HEK293 (cell line): ENCODE measurements at regions not wholly inside any gene's neighbourhood (a gene's known extent, or its start where the extent isn't known, plus 50 kb on each side); places are given as distances from the start of the nearest gene placed in this dataset.
A peak's percentile ranks its signal among the peaks of the same experiment; 100 is the strongest.

Source experiments
- CTCF ChIA-PET: fragments of 350-600 bp; formaldehyde crosslinking; extraction: SDS; loops from one replicate; lab custom pipeline; 2021; ENCODE audit warnings: antibody characterized with exemption; lab: Yijun Ruan, JAX
- POLR2A ChIA-PET: fragments of 300-600 bp; formaldehyde crosslinking; extraction: SDS; loops from one replicate; lab custom pipeline; 2020; ENCODE audit warnings: antibody characterized with exemption, inconsistent platforms; lab: Yijun Ruan, JAX
- H3K27ac ChIP-seq: fragments of 200-500 bp; sonication (Bioruptor generic); 2 replicates; pipeline ENCODE4 v1.5.1; 2014; ENCODE audit warnings: low read depth, low read length, control low read depth, inconsistent platforms; ENCODE audit errors: extremely low read depth
- H3K36me3 ChIP-seq, 2 experiments: fragments of 200-500 bp in 1 of 2; sonication (Bioruptor generic) in 1 of 2; 1 replicate in 1 of 2; 2 replicates in 1 of 2; pipeline ENCODE4 v1.5.1; 2014 to 2017; ENCODE audit warnings: inconsistent platforms in 2 of 2, low read length in 2 of 2; ENCODE audit not compliant: control insufficient read depth in 2 of 2, insufficient read depth in 1 of 2
- H3K4me1 ChIP-seq: fragments of 200-500 bp; sonication (Bioruptor generic); 2 replicates; pipeline ENCODE4 v1.5.1; 2014; ENCODE audit warnings: mild to moderate bottlenecking, low read length, inconsistent platforms; ENCODE audit not compliant: control insufficient read depth, insufficient read depth
- H3K4me3 ChIP-seq: 2 replicates; pipeline ENCODE4 v1.5.1; 2011; ENCODE audit warnings: low read depth, mild to moderate bottlenecking, control low read depth, low read length, moderate library complexity
- H3K9me3 ChIP-seq: fragments of 200-500 bp; sonication (Bioruptor generic); 2 replicates; pipeline ENCODE4 v1.5.1; 2014; ENCODE audit warnings: low read depth, low read length, inconsistent platforms; ENCODE audit not compliant: control insufficient read depth, insufficient read depth
- EGR2 ChIP-seq: fragments of 450-650 bp; formaldehyde crosslinking; IDR thresholded peaks from 2 replicates; pipeline ENCODE4 v1.5.1; 2016; ENCODE audit warnings: low read depth, missing biosample characterization, missing genetic modification characterization
- GFI1B ChIP-seq: fragments of 450-650 bp; formaldehyde crosslinking; IDR thresholded peaks from 2 replicates; pipeline ENCODE4 v1.5.1; 2016; ENCODE audit warnings: missing biosample characterization, missing genetic modification characterization
- HOXC10 ChIP-seq: sonication (generic); formaldehyde crosslinking; IDR thresholded peaks from 2 replicates; pipeline ENCODE4 v1.8.1; 2023; ENCODE audit warnings: mild to moderate bottlenecking, missing genetic modification reagents
- SCRT2 ChIP-seq: fragments of 450-650 bp; formaldehyde crosslinking; IDR thresholded peaks from 2 replicates; pipeline ENCODE4 v1.5.1; 2016; ENCODE audit warnings: missing biosample characterization, missing genetic modification characterization
- TRIM28 ChIP-seq: IDR thresholded peaks from 2 replicates; pipeline ENCODE4 v1.6.1; 2011; ENCODE audit warnings: low read length, control low read depth, borderline replicate concordance
- YY1 ChIP-seq: fragments of 450-650 bp; formaldehyde crosslinking; IDR thresholded peaks from 2 replicates; pipeline ENCODE4 v1.5.1; 2018; ENCODE audit warnings: missing biosample characterization, missing genetic modification characterization
- ZBTB17 ChIP-seq: fragments of 450-650 bp; formaldehyde crosslinking; IDR thresholded peaks from 2 replicates; pipeline ENCODE4 v1.5.1; 2016; ENCODE audit warnings: missing biosample characterization, missing genetic modification characterization
- ZBTB44 ChIP-seq: fragments of 450-650 bp; IDR thresholded peaks from 2 replicates; pipeline ENCODE4 v1.5.1; 2018; ENCODE audit warnings: missing biosample characterization, mild to moderate bottlenecking, missing genetic modification characterization
- ZBTB48 ChIP-seq: fragments of 450-650 bp; formaldehyde crosslinking; IDR thresholded peaks from 2 replicates; pipeline ENCODE4 v1.5.1; 2016; ENCODE audit warnings: missing biosample characterization, missing genetic modification characterization
- ZFP37 ChIP-seq: fragments of 450-650 bp; formaldehyde crosslinking; IDR thresholded peaks from 2 replicates; pipeline ENCODE4 v1.5.1; 2016; ENCODE audit warnings: missing biosample characterization, missing genetic modification characterization
- ZNF10 ChIP-seq: fragments of 450-650 bp; formaldehyde crosslinking; IDR thresholded peaks from 2 replicates; pipeline ENCODE4 v1.5.1; 2017; ENCODE audit warnings: missing biosample characterization, missing genetic modification characterization
- ZNF133 ChIP-seq: fragments of 450-650 bp; formaldehyde crosslinking; IDR thresholded peaks from 2 replicates; pipeline ENCODE4 v1.5.1; 2016; ENCODE audit warnings: missing biosample characterization, missing genetic modification characterization
- ZNF169 ChIP-seq: fragments of 450-650 bp; formaldehyde crosslinking; IDR thresholded peaks from 2 replicates; pipeline ENCODE4 v1.5.1; 2016; ENCODE audit warnings: missing biosample characterization, missing genetic modification characterization
- ZNF175 ChIP-seq: fragments of 450-650 bp; formaldehyde crosslinking; IDR thresholded peaks from 2 replicates; pipeline ENCODE4 v1.5.1; 2016; ENCODE audit warnings: missing biosample characterization, missing genetic modification characterization
- ZNF311 ChIP-seq: fragments of 450-650 bp; formaldehyde crosslinking; IDR thresholded peaks from 2 replicates; pipeline ENCODE4 v1.5.1; 2017; ENCODE audit warnings: missing biosample characterization, missing genetic modification characterization, borderline replicate concordance
- ZNF324 ChIP-seq: fragments of 450-650 bp; formaldehyde crosslinking; IDR thresholded peaks from 2 replicates; pipeline ENCODE4 v1.5.1; 2016; ENCODE audit warnings: missing biosample characterization, missing genetic modification characterization
- ZNF341 ChIP-seq: fragments of 450-650 bp; formaldehyde crosslinking; IDR thresholded peaks from 2 replicates; pipeline ENCODE4; 2016; ENCODE audit warnings: low read depth, missing biosample characterization, missing genetic modification characterization
- ZNF362 ChIP-seq: fragments of 450-650 bp; formaldehyde crosslinking; IDR thresholded peaks from 2 replicates; pipeline ENCODE4 v1.5.1; 2016; ENCODE audit warnings: missing biosample characterization, missing genetic modification characterization
- ZNF518A ChIP-seq: fragments of 450-650 bp; formaldehyde crosslinking; conservative IDR thresholded peaks from 2 replicates; pipeline ENCODE4 v1.5.1; 2016; ENCODE audit warnings: low read depth, missing biosample characterization, missing genetic modification characterization
- ZNF521 ChIP-seq: fragments of 450-650 bp; formaldehyde crosslinking; IDR thresholded peaks from 2 replicates; pipeline ENCODE4 v1.5.1; 2017; ENCODE audit warnings: missing biosample characterization, mild to moderate bottlenecking, missing genetic modification characterization
- ZNF558 ChIP-seq: fragments of 450-650 bp; formaldehyde crosslinking; IDR thresholded peaks from 2 replicates; pipeline ENCODE4 v1.5.1; 2016; ENCODE audit warnings: missing biosample characterization, missing genetic modification characterization
- ZNF571 ChIP-seq: fragments of 450-650 bp; formaldehyde crosslinking; IDR thresholded peaks from 2 replicates; pipeline ENCODE4 v1.5.0; 2017; ENCODE audit warnings: missing biosample characterization, missing genetic modification characterization
- ZNF624 ChIP-seq: fragments of 450-650 bp; formaldehyde crosslinking; IDR thresholded peaks from 2 replicates; pipeline ENCODE4 v1.5.1; 2017; ENCODE audit warnings: missing biosample characterization, missing genetic modification characterization
- ZNF626 ChIP-seq: fragments of 450-650 bp; sonication (Bioruptor Pico); formaldehyde crosslinking; IDR thresholded peaks from 2 replicates; pipeline ENCODE4 v1.5.1; 2018; ENCODE audit warnings: missing biosample characterization, missing genetic modification characterization, inconsistent platforms
- ZNF701 ChIP-seq: fragments of 450-650 bp; formaldehyde crosslinking; IDR thresholded peaks from 2 replicates; pipeline ENCODE4 v1.5.1; 2016; ENCODE audit warnings: missing biosample characterization, missing genetic modification characterization
- ZSCAN23 ChIP-seq: fragments of 450-650 bp; formaldehyde crosslinking; IDR thresholded peaks from 2 replicates; pipeline ENCODE4 v1.5.1; 2016; ENCODE audit warnings: missing biosample characterization, missing genetic modification characterization

GRCh38 chr12:30807695-30808034, 52.9 kb upstream of the CAPRIN2 start (continued):
- TF ChIP-seq ZNF362 (tag by site-specific recombination) (0 out of 2 replicates have a peak, but pooled peaks have one; percentile 2), ZNF10 (tag by site-specific recombination) (no peak), ZNF169 (tag by site-specific recombination) (no peak), ZSCAN23 (tag by site-specific recombination) (no peak), YY1 (no peak), ZBTB48 (tag by site-specific recombination) (no peak), ZNF626 (tag by site-specific recombination) (0 out of 2 replicates have a peak, but pooled peaks have one; percentile 1), ZNF624 (tag by site-specific recombination) (no peak), ZNF175 (no peak), ZBTB44 (tag by site-specific recombination) (no peak), GFI1B (tag by site-specific recombination) (no peak), ZNF518A (tag by site-specific recombination) (0 out of 2 replicates have a peak, but pooled peaks have one; percentile 1), ZNF558 (tag by site-specific recombination) (peak; percentile 80), ZNF341 (tag by site-specific recombination) (no peak), ZFP37 (tag by site-specific recombination) (no peak), ZNF701 (tag by site-specific recombination) (no peak), HOXC10 (CRISPR knock-in tag) (no peak), EGR2 (tag by site-specific recombination) (no peak), SCRT2 (0 out of 2 replicates have a peak, but pooled peaks have one; percentile 9), ZNF311 (tag by site-specific recombination) (no peak), ZNF133 (tag by site-specific recombination) (no peak)

- Histone ChIP-seq H3K4me3 (no peak overlapping the region), H3K9me3 (0 out of 2 replicates have a peak, but pooled peaks cover 2% of the 10 kb centered on the region), H3K36me3 (no peaks in the 10 kb centered on the region), H3K4me1 (no peaks in the 10 kb centered on the region), H3K27ac (no peak overlapping the region)
- POLR2A ChIA-PET: no interaction called here
- CTCF ChIA-PET: interaction anchor here (0.5 to 3.7 kb wide), 31 partner anchors 9 to 1498 kb away, joined by 3 to 24 read pairs (median 3); partner anchors contain the start of genes CAPRIN2 and IPO8
- TF ChIP-seq ZNF521 (tag by site-specific recombination) (no peak), ZBTB17 (tag by site-specific recombination) (0 out of 2 replicates have a peak, but pooled peaks have one; percentile 20), ZNF518A (tag by site-specific recombination) (peak; percentile 58), ZNF324 (tag by site-specific recombination) (0 out of 2 replicates have a peak, but pooled peaks have one; percentile 35), ZNF571 (tag by site-specific recombination) (no peak), TRIM28 (peak; percentile 84; the same call in 1 of the 2 replicates)
These were observed 52.4 kb upstream of the CAPRIN2 start for GRCh38 chr12:30806989-30807694.
